ENCODE measurements at regions not wholly inside any gene's neighbourhood (a gene's known extent, or its start where the extent isn't known, plus 50 kb on each side); places are given as distances from the start of the nearest gene placed in this dataset.
"Not testable (repeated sequence)": the region's sequence is repeated elsewhere in the genome, so short reads cannot be mapped to it uniquely, and the experiment has no call there.

GRCh38 chr13:70747262-70747661 is 639.0 kb upstream of the KLHL1 start:
- H3K9me3 Mint-ChIP-seq = peaks cover 0 to 23% (median 3%) of the 10 kb centered on the region in 11 donors

GRCh38 chr13:70746469-70746868 is 638.2 kb upstream of the KLHL1 start:
- POLR2A ChIA-PET; H3K27ac Mint-ChIP-seq; H3K36me3 Mint-ChIP-seq; ATAC-seq; intact Hi-C loops (cut with micrococcal nuclease); H3K27me3 ChIP-seq (ENCODE audit: control insufficient read depth in 2 of 2, insufficient read depth in 2 of 2, low read length in 2 of 2); H3K27ac ChIP-seq (ENCODE audit: low read depth, low read length); H3K27me3 Mint-ChIP-seq; H3K9me3 ChIP-seq (ENCODE audit: control insufficient read depth in 2 of 3, low read length in 3 of 3); H3K36me3 ChIP-seq (ENCODE audit: control insufficient read depth in 2 of 3, insufficient read depth in 3 of 3, low read length in 3 of 3); H3K4me1 Mint-ChIP-seq; H3K4me3 ChIP-seq (ENCODE audit: low read length); H3K4me1 ChIP-seq (ENCODE audit: control insufficient read depth in 2 of 2, insufficient read depth in 2 of 2, low read length in 2 of 2); DNase-seq; H3K4me3 Mint-ChIP-seq; CTCF ChIA-PET: not testable (repeated sequence)
- peaks cover 0 to 17% (median 0%) of the 10 kb centered on the region in 11 donors for H3K9me3 Mint-ChIP-seq

More at GRCh38 chr13:70747262-70747661, 639.0 kb upstream of the KLHL1 start:
- no peak overlapping the region for H3K4me3 Mint-ChIP-seq
- H3K4me1 Mint-ChIP-seq = no peaks in the 10 kb centered on the region
- ChIA-PET CTCF (no interaction called here), POLR2A (no interaction called here)
- H3K36me3 ChIP-seq (ENCODE audit: control insufficient read depth in 2 of 3, insufficient read depth in 3 of 3, low read length in 3 of 3) = no peaks in the 10 kb centered on the region
- H3K27ac Mint-ChIP-seq = no peak overlapping the region
- ATAC-seq (no peak), DNase-seq (no peak)
- no peaks in the 10 kb centered on the region for H3K27me3 Mint-ChIP-seq
- no peaks in the 10 kb centered on the region for H3K27me3 ChIP-seq (ENCODE audit: control insufficient read depth in 2 of 2, insufficient read depth in 2 of 2, low read length in 2 of 2)
- no peaks in the 10 kb centered on the region for H3K4me1 ChIP-seq (ENCODE audit: control insufficient read depth in 2 of 2, insufficient read depth in 2 of 2, low read length in 2 of 2)
- no peaks in the 10 kb centered on the region for H3K36me3 Mint-ChIP-seq
- no peaks in the 10 kb centered on the region for H3K9me3 ChIP-seq (ENCODE audit: control insufficient read depth in 2 of 3, low read length in 3 of 3)
- intact Hi-C loops (cut with micrococcal nuclease) = no loop called here
- no peak overlapping the region for H3K4me3 ChIP-seq (ENCODE audit: low read length)
- no peak overlapping the region for H3K27ac ChIP-seq (ENCODE audit: low read depth, low read length)

- no peaks in the 10 kb centered on the region for H3K4me1 ChIP-seq (ENCODE audit: control insufficient read depth in 2 of 2, insufficient read depth in 2 of 2, low read length in 2 of 2)
- no peaks in the 10 kb centered on the region for H3K27me3 ChIP-seq (ENCODE audit: control insufficient read depth in 2 of 2, insufficient read depth in 2 of 2, low read length in 2 of 2)
- H3K27ac Mint-ChIP-seq = no peak overlapping the region
- no peak overlapping the region for H3K4me3 Mint-ChIP-seq
- intact Hi-C loops (cut with micrococcal nuclease) = no loop called here
- no peaks in the 10 kb centered on the region for H3K36me3 ChIP-seq (ENCODE audit: control insufficient read depth in 2 of 3, insufficient read depth in 3 of 3, low read length in 3 of 3)
- peaks cover 0 to 10% (median 0%) of the 10 kb centered on the region in 11 donors for H3K9me3 Mint-ChIP-seq
- H3K36me3 Mint-ChIP-seq = no peaks in the 10 kb centered on the region
- ATAC-seq (no peak), DNase-seq (no peak)
- no peak overlapping the region for H3K4me3 ChIP-seq (ENCODE audit: low read length)
- H3K9me3 ChIP-seq (ENCODE audit: control insufficient read depth in 2 of 3, low read length in 3 of 3) = no peaks in the 10 kb centered on the region
- POLR2A ChIA-PET = no interaction called here
- no peaks in the 10 kb centered on the region for H3K27me3 Mint-ChIP-seq
- CTCF ChIA-PET = no interaction called here
- no peaks in the 10 kb centered on the region for H3K4me1 Mint-ChIP-seq
- no peak overlapping the region for H3K27ac ChIP-seq (ENCODE audit: low read depth, low read length)
Observed at GRCh38 chr13:70736622-70737317, 628.5 kb upstream of the KLHL1 start.

DNA sequence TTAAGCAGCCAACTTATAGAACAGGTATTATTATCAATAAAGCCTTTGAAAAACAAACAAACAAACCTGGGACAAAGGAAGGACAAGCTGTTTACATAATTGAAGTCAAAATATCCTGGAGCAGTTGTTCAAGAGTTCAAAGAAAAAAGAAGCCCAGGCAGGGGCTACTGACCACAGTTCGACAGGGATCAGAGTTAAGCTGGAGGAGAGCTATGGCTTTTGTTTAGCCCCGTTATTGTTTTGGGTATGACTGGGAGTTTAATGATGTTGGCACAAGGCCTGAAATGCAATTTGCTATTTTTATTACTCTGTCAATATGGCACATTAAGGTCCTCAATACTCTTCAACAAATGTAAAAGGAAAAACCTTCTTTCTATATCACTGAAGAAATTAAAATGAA is 624.4 kb upstream of the KLHL1 start:
- Mint-ChIP-seq H3K27me3 (no peaks in the 10 kb centered on the region), H3K4me3 (no peak overlapping the region), H3K27ac (no peak overlapping the region), H3K9me3 (peaks cover 0 to 6% (median 0%) of the 10 kb centered on the region in 11 donors), H3K36me3 (no peaks in the 10 kb centered on the region), H3K4me1 (no peaks in the 10 kb centered on the region)
- H3K36me3 ChIP-seq (ENCODE audit: control insufficient read depth in 2 of 3, insufficient read depth in 3 of 3, low read length in 3 of 3) = no peaks in the 10 kb centered on the region
- DNase-seq (no peak), ATAC-seq (no peak)
- ChIA-PET CTCF (no interaction called here), POLR2A (no interaction called here)
- no peak overlapping the region for H3K27ac ChIP-seq (ENCODE audit: low read depth, low read length)
- no peak overlapping the region for H3K4me3 ChIP-seq (ENCODE audit: low read length)
- intact Hi-C loops (cut with micrococcal nuclease) = no loop called here
- no peaks in the 10 kb centered on the region for H3K9me3 ChIP-seq (ENCODE audit: control insufficient read depth in 2 of 3, low read length in 3 of 3)
- no peaks in the 10 kb centered on the region for H3K4me1 ChIP-seq (ENCODE audit: control insufficient read depth in 2 of 2, insufficient read depth in 2 of 2, low read length in 2 of 2)
- H3K27me3 ChIP-seq (ENCODE audit: control insufficient read depth in 2 of 2, insufficient read depth in 2 of 2, low read length in 2 of 2) = no peaks in the 10 kb centered on the region

- CTCF ChIA-PET = no interaction called here
- no peaks in the 10 kb centered on the region for H3K36me3 ChIP-seq (ENCODE audit: control insufficient read depth in 2 of 3, insufficient read depth in 3 of 3, low read length in 3 of 3)
- H3K27me3 ChIP-seq (ENCODE audit: control insufficient read depth in 2 of 2, insufficient read depth in 2 of 2, low read length in 2 of 2) = no peaks in the 10 kb centered on the region
- intact Hi-C loops (cut with micrococcal nuclease) = no loop called here
- DNase-seq = no peak
- H3K9me3 ChIP-seq (ENCODE audit: control insufficient read depth in 2 of 3, low read length in 3 of 3) = no peaks in the 10 kb centered on the region
- H3K4me1 Mint-ChIP-seq = no peaks in the 10 kb centered on the region
- H3K27me3 Mint-ChIP-seq = no peaks in the 10 kb centered on the region
- H3K4me3 ChIP-seq (ENCODE audit: low read length) = no peak overlapping the region
- no peaks in the 10 kb centered on the region for H3K4me1 ChIP-seq (ENCODE audit: control insufficient read depth in 2 of 2, insufficient read depth in 2 of 2, low read length in 2 of 2)
- H3K4me3 Mint-ChIP-seq = no peak overlapping the region
- no peak overlapping the region for H3K27ac ChIP-seq (ENCODE audit: low read depth, low read length)
- ATAC-seq = no peak
- H3K9me3 Mint-ChIP-seq = peaks cover 0 to 7% (median 0%) of the 10 kb centered on the region in 11 donors
- POLR2A ChIA-PET = no interaction called here
- H3K27ac Mint-ChIP-seq = no peak overlapping the region
- H3K36me3 Mint-ChIP-seq = no peaks in the 10 kb centered on the region
Observed at GRCh38 chr13:70729369-70729768, 621.1 kb upstream of the KLHL1 start.

DNA sequence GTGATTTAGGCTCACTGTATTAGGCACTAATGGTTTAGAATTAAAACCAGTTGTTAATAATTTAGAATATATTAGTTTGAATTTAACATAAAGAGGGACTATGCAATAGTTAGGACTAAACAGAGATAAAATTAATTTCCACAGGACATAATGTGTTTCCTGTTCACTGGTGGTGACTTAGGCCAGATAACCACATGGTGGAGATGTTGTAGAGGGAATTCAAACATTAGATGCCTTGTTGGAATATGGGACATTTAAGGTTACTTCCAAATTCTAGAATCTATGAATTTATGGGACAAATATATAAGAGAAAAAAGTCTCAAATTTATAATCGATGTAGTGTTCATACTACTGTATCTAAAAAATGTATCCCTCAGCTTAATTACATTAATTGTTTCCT is 615.5 kb upstream of the KLHL1 start:
- ChIA-PET POLR2A (no interaction called here), CTCF (no interaction called here)
- no peaks in the 10 kb centered on the region for H3K9me3 ChIP-seq (ENCODE audit: control insufficient read depth in 2 of 3, low read length in 3 of 3)
- no peaks in the 10 kb centered on the region for H3K36me3 ChIP-seq (ENCODE audit: control insufficient read depth in 2 of 3, insufficient read depth in 3 of 3, low read length in 3 of 3)
- H3K27me3 ChIP-seq (ENCODE audit: control insufficient read depth in 2 of 2, insufficient read depth in 2 of 2, low read length in 2 of 2) = no peaks in the 10 kb centered on the region
- Mint-ChIP-seq H3K9me3 (peaks cover 0 to 12% (median 0%) of the 10 kb centered on the region in 11 donors), H3K27ac (no peak overlapping the region), H3K27me3 (no peaks in the 10 kb centered on the region), H3K4me1 (no peaks in the 10 kb centered on the region), H3K36me3 (no peaks in the 10 kb centered on the region), H3K4me3 (no peak overlapping the region)
- intact Hi-C loops (cut with micrococcal nuclease) = no loop called here
- H3K4me3 ChIP-seq (ENCODE audit: low read length) = no peak overlapping the region
- H3K27ac ChIP-seq (ENCODE audit: low read depth, low read length) = no peak overlapping the region
- ATAC-seq (no peak), DNase-seq (no peak)
- H3K4me1 ChIP-seq (ENCODE audit: control insufficient read depth in 2 of 2, insufficient read depth in 2 of 2, low read length in 2 of 2) = no peaks in the 10 kb centered on the region

- Histone ChIP-seq H3K4me3 (ENCODE audit: low read length) (no peak overlapping the region), H3K36me3 (ENCODE audit: control insufficient read depth in 2 of 3, insufficient read depth in 3 of 3, low read length in 3 of 3) (no peaks in the 10 kb centered on the region), H3K27me3 (ENCODE audit: control insufficient read depth in 2 of 2, insufficient read depth in 2 of 2, low read length in 2 of 2) (no peaks in the 10 kb centered on the region), H3K9me3 (ENCODE audit: control insufficient read depth in 2 of 3, low read length in 3 of 3) (no peaks in the 10 kb centered on the region), H3K4me1 (ENCODE audit: control insufficient read depth in 2 of 2, insufficient read depth in 2 of 2, low read length in 2 of 2) (no peaks in the 10 kb centered on the region), H3K27ac (ENCODE audit: low read depth, low read length) (no peak overlapping the region)
- Mint-ChIP-seq H3K9me3 (peaks cover 0 to 12% (median 1%) of the 10 kb centered on the region in 11 donors), H3K36me3 (no peaks in the 10 kb centered on the region), H3K27me3 (no peaks in the 10 kb centered on the region), H3K4me1 (no peaks in the 10 kb centered on the region), H3K4me3 (no peak overlapping the region), H3K27ac (no peak overlapping the region)
- intact Hi-C loops (cut with micrococcal nuclease) = no loop called here
- CTCF ChIA-PET = no interaction called here
- ATAC-seq (no peak), DNase-seq (no peak)
- POLR2A ChIA-PET = no interaction called here
Observed at GRCh38 chr13:70720386-70720785, 612.1 kb upstream of the KLHL1 start.

Data from naive thymus-derived CD4-positive, alpha-beta T cell (primary cell).